Neuronal stem cell (in vitro differentiated cells): ENCODE measurements at regions not wholly inside any gene's neighbourhood (a gene's known extent, or its start where the extent isn't known, plus 50 kb on each side); places are given as distances from the start of the nearest gene placed in this dataset.

ENCODE experiments used
- DNase-seq: peaks from one replicate; pipeline ENCODE4 v3.0.0-alpha.2; 2013; ENCODE audit warnings: low spot score
- H2AFZ ChIP-seq: one replicate; pipeline ENCODE4 v1.6.1; 2013; ENCODE audit warnings: mild to moderate bottlenecking, low read length, inconsistent platforms
- H2AK5ac ChIP-seq: 2 replicates; pipeline ENCODE4 v1.6.1; 2013; ENCODE audit warnings: low read depth, mild to moderate bottlenecking, inconsistent platforms, low read length, moderate library complexity, mixed read lengths
- H2BK120ac ChIP-seq: 2 replicates; pipeline ENCODE4 v1.6.1; 2013; ENCODE audit warnings: low read depth, mild to moderate bottlenecking, inconsistent platforms, low read length, moderate library complexity, mixed read lengths
- H2BK12ac ChIP-seq: one replicate; pipeline ENCODE4 v1.6.1; 2013; ENCODE audit warnings: low read length, inconsistent platforms
- H2BK15ac ChIP-seq: 2 replicates; pipeline ENCODE4 v1.6.1; 2013; ENCODE audit warnings: mild to moderate bottlenecking, low read length, inconsistent platforms, mixed read lengths
- H2BK5ac ChIP-seq: one replicate; pipeline ENCODE4 v1.6.1; 2013; ENCODE audit warnings: inconsistent platforms, mild to moderate bottlenecking, low read length, moderate library complexity
- H3K14ac ChIP-seq: one replicate; pipeline ENCODE4 v1.6.1; 2013; ENCODE audit warnings: low read length, inconsistent platforms
- H3K18ac ChIP-seq: 2 replicates; pipeline ENCODE4 v1.6.1; 2013; ENCODE audit warnings: low read length, inconsistent platforms
- H3K23ac ChIP-seq: 2 replicates; pipeline ENCODE4 v1.6.1; 2013; ENCODE audit warnings: low read depth, mild to moderate bottlenecking, mixed read lengths, low read length, inconsistent platforms; ENCODE audit not compliant: poor library complexity
- H3K27ac ChIP-seq: replicated peaks from 3 replicates; pipeline ENCODE4 v1.5.1; 2013; ENCODE audit warnings: low read length, inconsistent platforms
- H3K27me3 ChIP-seq, 3 experiments: 2 replicates each; pipeline ENCODE4 v1.6.1; 2013; ENCODE audit warnings: low read length in 3 of 3, mild to moderate bottlenecking in 2 of 3, inconsistent platforms in 1 of 3, low read depth in 1 of 3, mixed read lengths in 1 of 3, moderate library complexity in 1 of 3; ENCODE audit not compliant: control insufficient read depth in 3 of 3, insufficient read depth in 3 of 3
- H3K36me3 ChIP-seq, 2 donors: replicated peaks in 1 of 2; 2 replicates each; pipeline ENCODE4 v1.6.1; 2013; ENCODE audit warnings: low read length in 2 of 2; ENCODE audit not compliant: control insufficient read depth in 2 of 2, insufficient read depth in 2 of 2
- H3K4ac ChIP-seq: 2 replicates; pipeline ENCODE4 v1.6.1; 2013; ENCODE audit warnings: inconsistent platforms, mild to moderate bottlenecking, low read length, moderate library complexity
- H3K4me1 ChIP-seq, 2 donors: 1 replicate in 1 of 2; 2 replicates in 1 of 2; pipeline ENCODE4 v1.6.1; 2013; ENCODE audit warnings: low read length in 2 of 2, low read depth in 1 of 2; ENCODE audit not compliant: control insufficient read depth in 2 of 2, insufficient read depth in 1 of 2
- H3K4me2 ChIP-seq: one replicate; pipeline ENCODE4 v1.6.1; 2013; ENCODE audit warnings: mild to moderate bottlenecking, low read length, inconsistent platforms; ENCODE audit not compliant: insufficient read depth, poor library complexity, severe bottlenecking
- H3K4me3 ChIP-seq, 2 donors: 2 replicates each; pipeline ENCODE4 v1.5.1; 2013; ENCODE audit warnings: low read length in 2 of 2, mild to moderate bottlenecking in 2 of 2, inconsistent platforms in 1 of 2, moderate library complexity in 1 of 2
- H3K79me1 ChIP-seq: one replicate; pipeline ENCODE4 v1.6.1; 2013; ENCODE audit warnings: low read depth, mild to moderate bottlenecking, inconsistent platforms, low read length, moderate library complexity
- H3K9ac ChIP-seq: one replicate; pipeline ENCODE4 v1.6.1; 2013; ENCODE audit warnings: mild to moderate bottlenecking, low read depth, low read length, inconsistent platforms; ENCODE audit not compliant: poor library complexity
- H3K9me3 ChIP-seq, 2 donors: replicated peaks in 1 of 2; 2 replicates each; pipeline versions ENCODE3 to v1.6.1; 2013; ENCODE audit warnings: low read length in 2 of 2, mild to moderate bottlenecking in 2 of 2, inconsistent platforms in 1 of 2, low read depth in 1 of 2, mixed read lengths in 1 of 2, moderate library complexity in 1 of 2; ENCODE audit not compliant: control insufficient read depth in 2 of 2, insufficient read depth in 1 of 2
- H4K8ac ChIP-seq: one replicate; pipeline ENCODE4 v1.6.1; 2013; ENCODE audit warnings: low read depth, mild to moderate bottlenecking, inconsistent platforms, low read length, moderate library complexity
- H4K91ac ChIP-seq: one replicate; pipeline ENCODE4 v1.6.1; 2013; ENCODE audit warnings: low read length, low read depth, mild to moderate bottlenecking, inconsistent platforms; ENCODE audit not compliant: poor library complexity
- WGBS, 2 donors: extraction: QIAGEN DNeasy Blood & Tissue Kit; methylation state at CpG; one replicate each; pipeline ENCODE4 v1.1.7; 2013; ENCODE audit warnings: missing lambda C conversion rate in 2 of 2, mixed read lengths in 1 of 2; ENCODE audit not compliant: insufficient read length in 2 of 2, insufficient replicate concordance in 1 of 2; ENCODE audit errors: extremely low coverage in 2 of 2; 5-methylcytosine and 5-hydroxymethylcytosine counted together

- H3K4me3 ChIP-seq: no peak overlapping the region
- no peak overlapping the region for H3K4ac ChIP-seq
- H2BK12ac ChIP-seq: no peak overlapping the region
- H3K23ac ChIP-seq: no peak overlapping the region
- no peaks in the 10 kb centered on the region for H3K27me3 ChIP-seq
- no peak overlapping the region for H2BK5ac ChIP-seq
- no peaks in the 10 kb centered on the region for H3K36me3 ChIP-seq
- H4K8ac ChIP-seq: no peak overlapping the region
- no peak overlapping the region for H3K27ac ChIP-seq
- peaks cover 0 to 3% of the 10 kb centered on the region in 2 donors for H3K4me1 ChIP-seq
- no CpG with 5 or more reads among the region's 2 CpGs for whole genome bisulfite sequencing, 2 donors
- no peak overlapping the region for H3K18ac ChIP-seq
- no peak overlapping the region for H2AK5ac ChIP-seq
- no peak overlapping the region for H2BK15ac ChIP-seq
- no peak overlapping the region for H4K91ac ChIP-seq
- H3K14ac ChIP-seq: no peak overlapping the region
- no peaks in the 10 kb centered on the region for H3K9me3 ChIP-seq
- H2AFZ ChIP-seq: no peak overlapping the region
- H2BK120ac ChIP-seq: no peak overlapping the region
- DNase-seq: no peak
- no peak overlapping the region for H3K4me2 ChIP-seq
- no peaks in the 10 kb centered on the region for H3K79me1 ChIP-seq
- no peak overlapping the region for H3K9ac ChIP-seq
Observed at GRCh38 chr7:81842361-81842760, 72.5 kb upstream of the HGF start.

GRCh38 chr7:81839708-81840369 is 70.0 kb upstream of the HGF start:
- no peak for DNase-seq
- Histone ChIP-seq H3K4me3 (no peak overlapping the region), H3K27me3 (no peaks in the 10 kb centered on the region), H2BK5ac (no peak overlapping the region), H3K23ac (no peak overlapping the region), H2BK12ac (no peak overlapping the region), H3K4ac (no peak overlapping the region), H2AFZ (no peak overlapping the region), H2BK120ac (no peak overlapping the region), H4K8ac (no peak overlapping the region), H2AK5ac (no peak overlapping the region), H3K9me3 (no peaks in the 10 kb centered on the region), H3K9ac (no peak overlapping the region), H3K4me2 (no peak overlapping the region), H3K4me1 (no peaks in the 10 kb centered on the region), H4K91ac (no peak overlapping the region), H3K18ac (no peak overlapping the region), H3K36me3 (no peaks in the 10 kb centered on the region), H3K27ac (no peak overlapping the region), H3K14ac (no peak overlapping the region), H2BK15ac (no peak overlapping the region), H3K79me1 (no peaks in the 10 kb centered on the region)
- WGBS, 2 donors: no CpG with 5 or more reads among the region's 6 CpGs

- Histone ChIP-seq H2BK120ac (no peak overlapping the region), H3K4me3 (no peak overlapping the region), H3K18ac (no peak overlapping the region), H3K27ac (no peak overlapping the region), H3K9me3 (no peaks in the 10 kb centered on the region), H3K14ac (no peak overlapping the region), H3K4me2 (no peak overlapping the region), H3K9ac (no peak overlapping the region), H2AFZ (no peak overlapping the region), H3K4me1 (no peaks in the 10 kb centered on the region), H4K8ac (no peak overlapping the region), H2BK15ac (no peak overlapping the region), H2AK5ac (no peak overlapping the region), H2BK12ac (no peak overlapping the region), H3K27me3 (no peaks in the 10 kb centered on the region), H3K4ac (no peak overlapping the region), H2BK5ac (no peak overlapping the region), H3K23ac (no peak overlapping the region), H3K36me3 (no peaks in the 10 kb centered on the region), H3K79me1 (no peaks in the 10 kb centered on the region), H4K91ac (no peak overlapping the region)
- no peak for DNase-seq
Observed at GRCh38 chr7:81833401-81833800, 63.6 kb upstream of the HGF start.

- Histone ChIP-seq H2BK5ac (no peak overlapping the region), H3K4ac (no peak overlapping the region)
Observed at GRCh38 chr7:81831883-81832282, 62.0 kb upstream of the HGF start.

More at GRCh38 chr7:81831883-81832282, 62.0 kb upstream of the HGF start:
- Histone ChIP-seq H3K79me1 (no peaks in the 10 kb centered on the region), H4K91ac (no peak overlapping the region), H3K27ac (no peak overlapping the region), H2BK15ac (no peak overlapping the region), H3K27me3 (no peaks in the 10 kb centered on the region), H3K4me3 (no peak overlapping the region), H3K14ac (no peak overlapping the region), H3K18ac (no peak overlapping the region), H3K4me1 (no peaks in the 10 kb centered on the region), H3K23ac (no peak overlapping the region), H4K8ac (no peak overlapping the region), H3K9ac (no peak overlapping the region), H3K4me2 (no peak overlapping the region), H2BK120ac (no peak overlapping the region), H2AFZ (no peak overlapping the region), H2BK12ac (no peak overlapping the region), H3K36me3 (no peaks in the 10 kb centered on the region), H3K9me3 (no peaks in the 10 kb centered on the region), H2AK5ac (no peak overlapping the region)
- no peak for DNase-seq
